GM19351 (cell line): ENCODE measurements at regions not wholly inside any gene's neighbourhood (a gene's known extent, or its start where the extent isn't known, plus 50 kb on each side); places are given as distances from the start of the nearest gene placed in this dataset.

Experiments
- ATAC-seq: cut with Tn5 transposase; IDR thresholded peaks from one replicate; pipeline ENCODE4 v1.9.1; 2021; ENCODE audit warnings: mild to moderate bottlenecking, moderate library complexity; ENCODE audit not compliant: unreplicated experiment

DNA sequence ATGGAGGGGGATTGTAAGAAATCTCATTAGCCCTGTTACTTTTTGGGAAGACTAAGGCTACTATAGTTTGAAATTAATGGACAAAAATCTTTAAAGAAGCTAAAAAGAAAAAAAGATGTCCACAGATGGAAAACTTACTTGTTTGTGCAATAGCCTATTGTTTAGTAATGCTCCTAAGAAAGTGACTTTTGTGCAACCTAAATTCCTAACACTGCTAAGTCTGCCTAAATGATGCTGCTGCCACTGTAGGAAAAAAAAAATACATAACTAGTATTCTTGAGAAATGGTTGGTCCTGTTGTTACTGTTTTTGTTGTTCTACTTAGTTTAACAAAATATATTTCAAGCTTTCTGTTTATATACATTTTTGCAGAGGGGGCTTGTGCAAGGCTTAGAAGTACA lies 108.2 kb upstream of the NR3C1 start:
- no peak for ATAC-seq

DNA sequence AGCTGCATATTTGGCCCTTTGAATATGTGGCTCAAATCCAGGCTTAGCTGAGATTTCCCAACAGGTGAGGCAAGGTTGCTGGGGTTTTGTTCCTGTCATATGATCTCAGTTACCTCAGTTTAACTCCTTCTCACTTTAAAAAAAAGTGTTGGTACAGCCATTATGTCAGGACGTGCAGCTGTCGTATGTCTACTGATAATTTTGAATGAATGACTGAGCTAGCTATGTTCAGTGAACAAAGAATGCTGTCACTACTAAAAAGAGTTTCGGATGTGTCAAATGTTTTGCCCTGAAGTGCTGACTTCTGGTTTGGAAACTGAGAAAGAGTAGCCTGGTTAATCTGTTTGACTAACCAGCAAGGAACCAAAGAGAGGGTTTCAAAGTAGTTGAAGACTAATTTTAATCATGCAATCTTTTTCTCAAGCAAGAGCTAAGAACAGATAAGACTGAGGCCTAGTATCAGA lies 106.3 kb upstream of the NR3C1 start:
- peak; percentile 95 for ATAC-seq

DNA sequence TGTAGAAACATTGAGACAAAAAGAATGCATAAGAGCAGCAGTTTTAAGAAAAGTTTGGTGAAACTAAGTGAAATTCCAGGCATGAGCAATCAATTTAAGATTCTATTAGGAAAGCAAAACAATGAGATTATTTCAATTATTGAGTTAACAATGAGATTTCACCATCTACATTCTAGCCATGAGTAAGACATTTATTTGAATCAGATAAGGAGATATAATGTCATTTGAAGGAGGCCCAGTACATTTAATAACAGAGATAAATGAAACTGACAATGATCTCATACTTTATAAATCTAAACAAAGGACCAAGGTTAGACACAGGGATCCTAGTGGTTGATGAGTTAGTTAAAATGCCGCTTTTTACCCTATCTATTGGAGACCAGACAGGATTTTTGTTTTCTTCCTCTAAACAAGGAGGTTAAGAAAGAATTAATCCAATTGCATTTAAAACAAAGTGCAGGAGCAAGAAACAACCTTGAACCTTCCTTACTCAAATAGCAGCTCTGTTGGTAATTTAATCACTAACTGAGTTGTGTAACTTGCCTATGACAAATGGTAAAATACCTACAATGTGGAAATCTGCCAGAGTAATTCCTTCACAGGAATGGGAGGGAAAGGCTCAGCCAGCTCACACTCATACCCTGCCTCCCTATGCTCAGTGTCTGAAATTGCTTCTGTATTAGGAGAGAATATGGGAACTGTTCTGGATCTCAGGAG lies 103.5 kb upstream of the NR3C1 start:
- ATAC-seq, result no peak

DNA sequence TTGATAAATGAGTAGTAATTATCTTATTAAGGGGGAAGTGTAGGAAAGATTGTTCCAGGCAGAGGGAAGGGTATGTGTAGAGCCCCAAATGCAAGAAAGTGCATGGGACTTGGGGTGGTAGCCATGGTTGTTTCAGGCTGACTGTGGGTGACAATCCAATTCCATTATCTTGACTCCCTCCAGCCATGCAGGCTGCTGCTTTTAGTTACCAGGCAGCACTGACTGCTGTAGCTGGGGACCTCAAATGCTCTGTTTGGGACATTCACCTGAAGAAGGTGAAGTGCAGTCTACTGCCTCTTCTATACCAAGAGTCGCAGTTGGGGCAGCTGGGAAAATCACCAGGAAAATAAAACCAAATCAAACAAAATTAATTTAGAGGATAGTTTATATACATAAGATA lies 102.4 kb upstream of the NR3C1 start:
- no peak for ATAC-seq

DNA sequence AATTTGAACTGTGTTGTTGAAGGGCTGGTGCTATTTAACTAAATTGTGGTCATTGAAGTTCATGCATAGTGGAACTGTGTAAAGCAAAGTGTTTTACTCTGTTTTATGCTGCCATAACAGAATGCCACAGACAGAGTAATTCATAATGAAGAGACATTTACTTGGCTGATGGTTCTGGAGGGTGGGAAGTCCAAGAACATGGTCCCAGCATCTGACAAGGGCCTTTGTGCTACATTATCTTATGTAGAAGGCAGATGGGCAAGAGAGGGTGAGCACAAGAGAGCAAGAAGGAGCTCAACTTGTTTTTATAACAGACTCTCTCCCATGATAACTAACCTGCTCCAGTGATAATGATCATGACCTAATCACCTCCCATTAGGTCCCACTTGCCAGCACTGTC lies 101.9 kb upstream of the NR3C1 start:
- no peak for ATAC-seq

DNA sequence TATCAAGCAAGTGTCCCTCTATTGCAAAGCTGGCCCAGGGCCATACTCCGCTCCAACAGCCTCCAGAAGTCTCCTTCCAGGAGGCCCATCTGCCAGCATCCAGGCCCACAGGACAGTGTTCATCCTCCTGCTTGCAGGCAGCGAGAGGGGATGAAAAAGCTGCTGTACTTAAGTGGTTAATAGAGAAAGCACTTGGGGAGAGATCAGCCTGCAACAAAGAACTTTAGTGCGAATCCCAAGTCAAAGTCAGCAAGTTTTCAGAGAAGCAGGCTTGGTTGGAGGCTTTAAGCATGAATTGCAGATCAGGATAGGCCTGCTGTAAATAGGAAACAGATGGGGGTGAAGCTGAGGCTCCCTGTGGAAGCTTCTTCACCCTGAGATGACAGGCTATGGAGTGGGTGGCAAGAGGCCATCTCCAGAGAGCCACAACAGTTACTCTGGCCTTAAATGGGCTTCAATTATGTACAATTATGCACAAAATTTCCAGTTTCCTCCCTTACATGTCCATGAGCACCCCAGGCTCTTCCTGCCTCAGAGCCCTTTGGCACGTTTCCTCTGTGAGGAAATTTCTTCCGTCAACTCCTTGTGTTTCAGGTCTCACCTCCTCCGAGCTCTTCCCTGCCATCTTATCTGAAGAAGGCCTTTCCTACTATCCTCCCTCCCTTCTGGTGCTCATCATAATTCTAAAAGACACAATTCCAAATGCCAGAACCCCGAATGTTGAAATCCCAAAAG lies 98.0 kb upstream of the NR3C1 start:
- no peak for ATAC-seq

DNA sequence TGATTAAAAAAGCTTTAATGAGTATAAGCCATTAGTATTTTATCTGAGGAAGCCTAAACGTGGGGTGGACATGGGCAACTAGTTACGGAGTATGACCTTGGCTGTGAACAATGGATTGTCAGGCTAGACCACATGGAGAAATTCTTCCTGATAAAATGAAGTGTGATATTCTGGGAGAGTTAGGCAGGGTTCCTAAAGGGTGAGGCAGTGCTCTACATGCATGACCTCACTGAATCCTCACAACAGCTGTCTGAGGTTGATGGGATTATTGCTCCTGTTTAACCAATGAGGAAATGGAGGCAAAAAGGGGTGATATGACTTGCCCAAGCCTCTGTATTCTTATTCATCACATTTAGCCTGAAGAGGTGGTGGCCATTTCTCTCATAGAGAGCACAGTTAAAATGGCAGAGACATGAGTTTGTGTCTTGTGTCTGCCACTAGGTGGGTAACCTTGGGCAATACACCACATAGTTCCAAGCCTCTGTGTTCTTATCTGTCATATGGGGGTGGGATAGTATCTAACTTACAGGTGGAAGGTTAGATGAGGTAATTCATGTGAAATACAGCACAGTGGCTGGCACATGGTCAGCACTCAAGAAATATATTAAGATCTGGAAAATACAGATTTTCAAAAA lies 96.1 kb upstream of the NR3C1 start:
- ATAC-seq, result no peak

DNA sequence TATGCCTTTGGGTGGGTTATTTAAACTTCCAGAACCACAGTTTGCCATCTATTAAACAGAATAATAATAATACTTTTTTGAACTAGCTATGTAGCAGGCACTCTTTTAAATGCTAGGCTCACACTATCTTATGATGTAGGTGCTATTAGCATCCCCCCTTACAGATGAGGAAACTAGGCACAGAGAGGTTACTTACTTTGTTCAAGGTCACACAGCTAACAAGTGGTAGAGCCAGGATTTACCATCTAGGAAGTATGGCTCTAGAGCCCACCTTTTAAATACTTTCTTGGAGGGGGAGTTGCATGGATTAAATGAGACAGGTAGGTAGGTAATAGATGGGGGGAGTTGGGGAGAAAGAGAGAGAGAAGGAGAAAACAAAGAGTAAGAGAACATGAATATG lies 95.3 kb upstream of the NR3C1 start:
- no peak for ATAC-seq

DNA sequence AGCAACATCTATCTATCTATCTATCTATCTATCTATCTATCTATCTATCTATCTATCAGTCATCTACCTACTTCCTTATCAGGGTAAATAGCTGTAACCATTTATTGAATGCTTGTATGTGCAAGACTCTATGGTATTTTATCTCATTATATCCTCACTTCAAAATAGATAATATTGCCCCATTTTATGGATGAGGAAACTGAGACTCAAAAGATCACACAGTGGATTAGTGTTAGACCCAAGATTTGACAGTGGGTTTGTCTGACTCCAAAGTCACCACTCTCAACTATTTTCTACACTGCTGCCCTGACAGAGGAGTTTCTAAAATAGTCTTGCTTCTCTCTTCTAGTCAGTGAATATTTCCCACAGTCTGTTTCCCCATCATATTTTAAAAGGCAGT lies 94.3 kb upstream of the NR3C1 start:
- no peak for ATAC-seq

DNA sequence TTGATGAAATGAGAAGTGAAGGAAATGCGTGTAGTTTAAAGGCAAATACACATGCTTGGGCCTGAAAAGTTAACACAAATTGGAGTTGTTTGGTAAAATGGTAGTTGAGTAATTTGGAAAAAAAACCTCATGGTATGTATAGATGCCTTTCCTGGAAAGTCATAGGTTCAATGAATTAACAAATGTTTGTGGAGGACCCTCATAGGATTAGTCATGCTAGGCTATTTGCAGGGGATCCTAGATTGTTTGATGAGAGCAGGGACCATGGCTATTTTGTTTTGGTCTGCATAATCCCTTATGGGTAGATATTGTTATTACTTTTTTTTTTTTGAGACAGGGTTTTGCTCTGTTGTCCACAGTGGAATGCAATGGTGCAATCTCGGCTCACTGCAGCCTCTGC lies 93.5 kb upstream of the NR3C1 start:
- ATAC-seq, result no peak

DNA sequence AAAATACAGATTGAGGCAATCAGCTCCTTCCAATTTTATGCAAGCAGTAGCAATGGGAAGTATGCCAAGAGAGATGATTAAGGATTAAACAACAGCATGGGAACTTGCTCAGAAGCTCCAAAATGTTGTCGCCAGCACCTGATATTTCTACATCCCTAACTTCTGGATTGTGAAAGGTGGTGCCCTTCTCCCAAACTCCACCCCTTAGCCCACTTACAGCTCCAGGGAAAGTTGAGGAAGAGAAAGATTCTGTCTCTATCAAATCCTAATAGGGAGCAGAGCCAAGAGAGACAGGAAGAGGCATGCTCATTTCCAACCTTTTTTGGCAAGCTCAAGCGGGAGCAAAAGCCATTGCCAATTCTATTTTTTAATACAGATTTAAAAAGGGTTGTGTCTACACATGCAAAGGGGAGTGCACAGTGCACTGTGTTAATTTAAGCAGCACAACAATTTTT lies 92.4 kb upstream of the NR3C1 start:
- no peak for ATAC-seq

DNA sequence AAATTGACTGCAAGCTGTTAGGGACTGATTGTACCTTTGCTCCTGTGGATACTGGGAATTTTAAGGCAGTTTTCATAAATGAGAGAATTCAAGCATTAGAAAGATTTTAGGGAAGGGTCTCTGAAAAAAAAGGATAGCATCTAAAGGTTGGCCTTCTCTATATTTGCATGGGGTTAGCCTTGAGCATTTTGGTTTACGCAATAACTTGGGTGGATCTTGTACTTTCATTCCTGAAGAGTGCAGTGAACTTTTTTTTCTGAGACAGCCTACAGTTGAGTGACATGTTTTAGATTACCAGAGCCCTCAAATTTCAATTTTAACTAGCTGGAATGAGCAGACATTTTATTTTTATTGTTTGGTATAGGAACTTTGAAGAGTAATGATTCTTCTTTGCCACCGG lies 91.6 kb upstream of the NR3C1 start:
- no peak for ATAC-seq

DNA sequence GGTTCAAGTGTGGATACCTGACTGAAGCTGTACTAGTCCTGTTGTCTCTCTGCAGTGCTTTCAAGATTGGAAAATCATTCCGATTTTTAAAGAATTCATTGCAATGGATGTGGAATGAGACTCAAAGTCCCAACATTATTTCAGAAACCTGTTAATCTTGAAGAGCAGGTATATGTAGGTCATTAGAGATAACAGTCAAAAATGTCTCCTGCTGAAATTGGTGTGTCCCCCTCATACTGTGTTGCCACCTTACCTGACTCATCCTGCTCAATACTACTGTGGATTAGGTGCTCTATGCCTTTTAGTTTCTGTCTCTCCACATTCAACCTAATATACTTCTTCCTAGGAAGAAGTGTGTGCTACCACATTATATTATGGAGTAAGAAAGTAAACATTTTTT lies 91.1 kb upstream of the NR3C1 start:
- no peak for ATAC-seq

DNA sequence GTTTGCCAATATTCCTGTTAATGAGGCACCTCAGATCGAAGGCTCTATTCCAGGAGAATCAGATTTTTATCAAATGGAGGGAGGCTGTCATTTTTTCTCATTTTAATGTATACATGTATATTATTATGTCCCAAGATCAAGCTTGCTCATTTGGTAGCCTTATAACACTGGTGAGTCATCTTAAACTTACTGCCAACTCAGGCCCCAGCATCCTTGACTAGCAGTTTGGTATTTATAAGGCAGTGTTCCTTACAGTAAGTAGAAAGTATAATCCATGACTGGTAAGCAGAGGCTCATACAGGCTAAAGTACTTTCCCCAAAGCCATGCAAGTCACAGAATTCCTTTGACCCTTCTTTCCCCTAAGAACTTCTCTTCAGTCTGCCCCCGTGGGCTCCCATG lies 90.7 kb upstream of the NR3C1 start:
- no peak for ATAC-seq

DNA sequence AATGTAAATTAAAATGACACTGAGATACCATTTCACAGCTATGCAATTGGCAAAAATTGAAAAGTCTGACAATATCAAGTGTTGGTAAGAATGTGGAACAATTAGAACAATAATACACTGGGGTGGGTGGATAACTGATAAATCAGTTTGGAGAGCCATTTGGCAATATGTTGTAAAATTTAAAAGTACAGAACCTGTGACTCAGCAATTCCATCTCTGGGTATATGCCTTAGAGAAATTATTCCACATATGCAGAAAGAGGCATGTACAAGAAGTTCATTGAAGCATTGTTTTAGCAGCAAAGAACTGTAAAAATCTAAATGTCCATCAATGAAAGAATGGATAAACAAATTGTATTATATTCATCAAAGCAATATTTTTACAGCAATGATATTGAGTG lies 89.3 kb upstream of the NR3C1 start:
- no peak for ATAC-seq

DNA sequence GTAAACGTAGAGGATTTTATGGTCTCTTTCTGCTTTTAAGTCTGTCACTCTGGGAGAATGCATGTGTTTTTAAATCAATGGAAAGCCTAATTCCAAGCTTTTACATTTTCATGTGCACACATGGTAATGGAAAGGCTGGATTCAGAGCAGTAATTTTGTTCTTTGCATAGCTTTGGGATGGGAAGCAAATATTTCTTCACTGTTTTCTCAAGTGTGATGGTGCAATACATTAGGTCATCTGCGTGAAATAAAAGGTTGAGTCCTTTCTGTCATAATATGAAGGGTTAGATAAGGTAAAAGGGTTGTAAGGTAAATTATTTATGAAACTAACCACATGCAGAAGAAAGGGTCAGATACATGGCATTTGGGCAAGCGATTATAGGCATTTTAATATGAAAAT lies 88.2 kb upstream of the NR3C1 start:
- ATAC-seq, result no peak

DNA sequence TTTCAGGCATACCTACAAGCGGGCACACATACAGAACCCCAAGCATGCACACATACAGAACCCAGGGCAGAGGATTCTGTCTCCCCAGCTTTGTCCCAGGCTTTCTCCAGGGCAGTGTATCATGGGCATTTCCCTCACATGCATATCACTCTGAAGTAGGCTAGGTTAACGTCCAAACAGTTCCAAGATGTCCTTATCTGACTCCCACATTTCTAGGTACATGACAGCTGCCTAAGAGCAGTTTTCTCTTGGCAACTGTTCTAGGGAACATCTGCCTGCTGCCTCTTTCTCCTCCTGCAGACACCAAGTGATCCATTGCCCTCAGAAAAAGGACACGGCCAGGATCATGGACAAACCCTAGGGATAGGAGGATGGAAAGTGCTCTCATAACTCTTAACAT lies 84.9 kb upstream of the NR3C1 start:
- ATAC-seq, result no peak

DNA sequence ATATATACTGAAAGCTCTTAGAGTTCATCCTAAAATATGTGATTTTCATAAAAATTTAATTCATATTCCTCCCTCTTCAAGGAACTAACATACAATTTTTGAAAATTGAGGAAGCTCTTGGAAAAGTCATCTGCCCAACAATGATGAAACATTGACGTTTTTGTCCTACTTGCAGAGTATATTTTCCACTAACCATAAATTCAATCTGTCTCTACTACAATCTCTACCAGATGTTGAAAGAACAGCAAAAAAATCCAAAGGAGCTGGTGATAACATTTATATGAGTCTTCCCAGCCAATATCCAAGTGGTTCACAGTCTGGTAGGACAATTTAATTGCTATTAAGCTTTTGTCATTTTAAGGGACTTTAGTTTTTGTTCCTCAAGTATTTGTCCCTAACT lies 81.1 kb upstream of the NR3C1 start:
- ATAC-seq, result no peak

DNA sequence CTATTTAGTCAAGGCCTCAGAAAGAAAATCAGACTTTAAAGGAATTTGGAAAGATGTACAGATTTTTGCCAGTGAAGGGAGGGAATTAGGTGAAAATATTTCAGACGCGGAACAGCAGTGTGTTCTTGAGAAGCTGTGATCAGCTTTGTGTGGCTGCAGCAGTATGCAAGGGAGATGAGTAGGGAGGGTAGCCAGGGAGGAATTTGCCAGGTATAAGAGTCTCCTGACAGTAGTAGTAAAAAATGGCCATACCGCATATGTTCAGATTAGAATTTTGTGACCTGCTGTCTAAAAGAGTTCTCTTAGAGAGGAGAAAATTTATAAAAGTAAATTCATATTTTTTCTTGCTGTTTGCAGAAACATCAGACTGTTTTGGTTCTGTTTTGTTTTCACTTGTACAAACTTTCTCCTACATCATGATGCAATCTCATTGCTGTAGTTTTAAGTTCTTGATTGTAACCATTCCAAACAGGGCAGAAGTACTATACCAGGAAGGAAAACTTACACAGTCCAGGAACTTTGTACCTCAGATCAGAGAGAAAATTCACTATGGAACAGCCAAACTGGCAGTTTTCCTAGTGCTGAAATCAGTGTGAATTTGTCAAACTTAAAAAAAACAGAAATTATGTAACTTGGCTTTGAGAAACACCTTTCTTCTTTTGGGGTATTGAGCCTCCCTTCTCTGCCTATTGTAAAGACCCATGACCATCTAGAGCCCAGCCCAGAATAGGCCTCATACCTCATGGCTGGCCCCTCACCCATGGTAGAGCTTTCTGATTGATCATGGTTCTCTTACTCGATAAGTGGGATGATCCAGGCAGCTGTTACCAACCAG lies 78.4 kb upstream of the NR3C1 start:
- no peak for ATAC-seq

DNA sequence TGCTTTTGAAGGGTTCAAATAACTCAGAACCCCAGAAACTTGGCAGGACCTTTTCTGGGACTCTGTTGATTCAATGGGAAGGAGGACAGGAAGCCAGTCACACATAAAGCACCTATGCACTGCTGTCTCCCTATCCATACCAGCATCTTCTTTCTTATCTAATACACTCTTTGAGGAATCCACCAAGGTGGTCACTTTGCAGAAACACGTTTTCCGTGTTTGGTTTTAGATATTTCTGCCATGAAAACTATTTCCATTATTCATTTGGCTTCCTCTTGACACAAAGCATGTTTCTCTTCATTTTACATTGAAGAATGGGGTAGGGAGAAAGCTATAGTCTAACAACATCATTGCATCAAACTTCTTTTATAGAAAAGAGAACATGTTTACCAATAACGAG lies 76.5 kb upstream of the NR3C1 start:
- no peak for ATAC-seq

DNA sequence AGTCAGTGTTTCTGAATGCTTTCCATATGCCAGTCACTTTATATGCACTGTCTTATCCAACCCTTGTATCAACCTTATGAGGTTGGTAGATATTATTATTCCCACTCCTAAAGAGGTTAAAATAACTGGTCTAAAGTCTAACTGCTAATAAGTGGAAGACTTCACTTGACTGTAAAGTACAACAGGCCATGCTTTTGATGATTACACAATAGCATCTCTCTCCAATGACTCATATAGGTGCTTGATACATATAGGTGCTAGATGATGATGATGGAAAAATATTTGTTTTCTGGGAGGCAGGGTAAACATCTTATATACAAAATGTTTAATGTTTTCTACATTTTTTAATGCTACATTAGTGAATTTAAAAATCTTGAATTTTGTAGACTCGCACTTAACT lies 75.9 kb upstream of the NR3C1 start:
- ATAC-seq, result no peak
